NB4 (cell line): ENCODE measurements at regions not wholly inside any gene's neighbourhood (a gene's known extent, or its start where the extent isn't known, plus 50 kb on each side); places are given as distances from the start of the nearest gene placed in this dataset.

Source experiments
- CTCF ChIP-seq: IDR thresholded peaks from one replicate; pipeline ENCODE4 v1.5.1; 2012; ENCODE audit warnings: low read depth, low read length
- POLR2A ChIP-seq: IDR thresholded peaks from 2 replicates; pipeline ENCODE4 v1.6.1; 2011; ENCODE audit warnings: mild to moderate bottlenecking; ENCODE audit not compliant: insufficient read length; ENCODE audit errors: extremely low read depth

GRCh38 chr7:119681336-119681735 lies 591.6 kb upstream of the KCND2 start:
- TF ChIP-seq CTCF (no peak), POLR2A (no peak)
